Tibial nerve (tissue), 4 donors: ENCODE measurements at regions not wholly inside any gene's neighbourhood (a gene's known extent, or its start where the extent isn't known, plus 50 kb on each side); places are given as distances from the start of the nearest gene placed in this dataset.

Source experiments
- DNase-seq, 2 donors: peaks; one replicate each; pipeline ENCODE4 v3.0.0-alpha.2; 2019; ENCODE audit warnings: low spot score in 2 of 2
- H3K27ac ChIP-seq, 4 donors: fragments of 200-600 bp; sonication (generic) in 3 of 4; one replicate each; pipeline ENCODE4 v1.5.1; 2017 to 2019; ENCODE audit warnings: mild to moderate bottlenecking in 1 of 4
- H3K27me3 ChIP-seq, 2 donors: fragments of 200-600 bp; sonication (generic) in 1 of 2; one replicate each; pipeline versions ENCODE4 v1.5.1 to v1.6.0; 2017 to 2019
- H3K36me3 ChIP-seq, 3 donors: fragments of 200-600 bp; sonication (generic); one replicate each; pipeline ENCODE4 v1.5.1; 2018 to 2019
- H3K4me1 ChIP-seq, 4 donors: fragments of 200-600 bp; sonication (generic) in 3 of 4; one replicate each; pipeline ENCODE4 v1.5.1; 2017 to 2019
- H3K4me3 ChIP-seq, 4 donors: fragments of 200-600 bp; sonication (generic) in 3 of 4; one replicate each; pipeline ENCODE4 v1.5.1; 2017 to 2019; ENCODE audit warnings: mild to moderate bottlenecking in 1 of 4, moderate library complexity in 1 of 4
- H3K9me3 ChIP-seq, 4 donors: fragments of 200-600 bp; sonication (generic) in 3 of 4; one replicate each; pipeline ENCODE4 v1.5.1; 2017 to 2019
- CTCF ChIP-seq, 5 experiments: fragments of 200-600 bp in 3 of 5; fragments of 450-650 bp in 2 of 5; sonication (generic) in 3 of 5; IDR thresholded peaks; one replicate each; pipeline ENCODE4 v1.5.1; 2016 to 2019; ENCODE audit warnings: antibody characterized with exemption in 5 of 5, mild to moderate bottlenecking in 3 of 5, moderate library complexity in 2 of 5
- EP300 ChIP-seq, 2 donors: sonication (generic); formaldehyde crosslinking; IDR thresholded peaks; one replicate each; pipeline ENCODE4 v1.6.1; 2017; ENCODE audit warnings: antibody characterized with exemption in 2 of 2, mild to moderate bottlenecking in 1 of 2
- POLR2A ChIP-seq, 2 donors: fragments of 450-650 bp; IDR thresholded peaks; one replicate each; pipeline ENCODE4 v1.6.1; 2017; ENCODE audit warnings: antibody characterized with exemption in 2 of 2, mild to moderate bottlenecking in 2 of 2, moderate library complexity in 2 of 2
- WGBS, 2 donors: methylation state at CpG; one replicate each; pipeline ENCODE4 v1.1.5; 2018; 5-methylcytosine and 5-hydroxymethylcytosine counted together

GRCh38 chr1:208393826-208394225 is 149.6 kb upstream of the PLXNA2 start:
- Histone ChIP-seq H3K27me3 (no peaks in the 10 kb centered on the region), H3K36me3 (no peaks in the 10 kb centered on the region), H3K27ac (no peak overlapping the region), H3K9me3 (no peaks in the 10 kb centered on the region), H3K4me3 (no peak overlapping the region), H3K4me1 (no peaks in the 10 kb centered on the region)
- DNase-seq, result no peak
- TF ChIP-seq CTCF (IDR thresholded peaks at IDR 0.05), result no peak
- no peak for TF ChIP-seq POLR2A (IDR thresholded peaks at IDR 0.05)
- no peak for TF ChIP-seq EP300 (IDR thresholded peaks at IDR 0.05)
- WGBS, 2 donors, result 92 to 97% methylated on average over 1 of the region's 1 CpG

- Histone ChIP-seq H3K27me3 (no peaks in the 10 kb centered on the region), H3K4me3 (no peak overlapping the region), H3K4me1 (no peaks in the 10 kb centered on the region), H3K36me3 (no peaks in the 10 kb centered on the region), H3K9me3 (no peaks in the 10 kb centered on the region), H3K27ac (no peak overlapping the region)
- DNase-seq, result no peak
- 69 to 77% methylated on average over 5 of the region's 5 CpGs for WGBS, 2 donors
- TF ChIP-seq EP300 (IDR thresholded peaks at IDR 0.05) (no peak), POLR2A (IDR thresholded peaks at IDR 0.05) (no peak), CTCF (IDR thresholded peaks at IDR 0.05) (no peak)
Observed at GRCh38 chr1:208397286-208397685, 153.1 kb upstream of the PLXNA2 start.

- WGBS, 2 donors, result 88 to 91% methylated on average over 2 of the region's 2 CpGs
- H3K27ac ChIP-seq, result no peak overlapping the region
- no peaks in the 10 kb centered on the region for H3K4me1 ChIP-seq
- no peaks in the 10 kb centered on the region for H3K9me3 ChIP-seq
- no peaks in the 10 kb centered on the region for H3K27me3 ChIP-seq
- no peak for TF ChIP-seq EP300 (IDR thresholded peaks at IDR 0.05)
- TF ChIP-seq CTCF (IDR thresholded peaks at IDR 0.05), result no peak
- TF ChIP-seq POLR2A (IDR thresholded peaks at IDR 0.05), result no peak
- no peaks in the 10 kb centered on the region for H3K36me3 ChIP-seq
- H3K4me3 ChIP-seq, result no peak overlapping the region
- no peak for DNase-seq
Observed at GRCh38 chr1:208405014-208405413, 160.8 kb upstream of the PLXNA2 start.

- Histone ChIP-seq H3K9me3 (no peaks in the 10 kb centered on the region), H3K4me3 (no peak overlapping the region), H3K4me1 (no peaks in the 10 kb centered on the region), H3K36me3 (no peaks in the 10 kb centered on the region), H3K27me3 (no peaks in the 10 kb centered on the region), H3K27ac (no peak overlapping the region)
- WGBS, 2 donors, result 64 to 69% methylated on average over 3 of the region's 3 CpGs
- TF ChIP-seq POLR2A (IDR thresholded peaks at IDR 0.05), result no peak
- TF ChIP-seq EP300 (IDR thresholded peaks at IDR 0.05), result no peak
- no peak for TF ChIP-seq CTCF (IDR thresholded peaks at IDR 0.05)
- no peak for DNase-seq
Observed at GRCh38 chr1:208409176-208409575, 165.0 kb upstream of the PLXNA2 start.

- no peaks in the 10 kb centered on the region for H3K27me3 ChIP-seq
- no peak for DNase-seq
- TF ChIP-seq CTCF (IDR thresholded peaks at IDR 0.05), result no peak
- no peak for TF ChIP-seq POLR2A (IDR thresholded peaks at IDR 0.05)
- TF ChIP-seq EP300 (IDR thresholded peaks at IDR 0.05), result no peak
- no peaks in the 10 kb centered on the region for H3K9me3 ChIP-seq
- H3K27ac ChIP-seq, result no peak overlapping the region
- H3K4me3 ChIP-seq, result no peak overlapping the region
- 68 to 72% methylated on average over 5 of the region's 5 CpGs for WGBS, 2 donors
- H3K4me1 ChIP-seq, result no peaks in the 10 kb centered on the region
- no peaks in the 10 kb centered on the region for H3K36me3 ChIP-seq
Observed at GRCh38 chr1:208410409-208410808, 166.2 kb upstream of the PLXNA2 start.
